IMR-90 (cell line): ENCODE measurements at regions not wholly inside any gene's neighbourhood (a gene's known extent, or its start where the extent isn't known, plus 50 kb on each side); places are given as distances from the start of the nearest gene placed in this dataset.
"Not testable (repeated sequence)": the region's sequence is repeated elsewhere in the genome, so short reads cannot be mapped to it uniquely, and the experiment has no call there.

Experiments
- ATAC-seq: fragments of 200-7000 bp; cut with Tn5 transposase; 2 replicates; pipeline ENCODE4 v1.9.1; 2020; ENCODE audit warnings: low read depth, mild to moderate bottlenecking, moderate library complexity
- BruUV-seq: library from RNA; stranded (reverse); fragments of 400-500 nt; replicated peaks from 2 replicates; lab custom pipeline; 2021; lab: Mats Ljungman, UMichigan
- CTCF ChIA-PET: fragments of 300-600 bp; formaldehyde crosslinking; extraction: SDS; loops from one replicate; lab custom pipeline; 2021; ENCODE audit warnings: antibody characterized with exemption; lab: Yijun Ruan, JAX
- POLR2A ChIA-PET: fragments of 300-600 bp; sonication (Branson Sonifier 250); formaldehyde crosslinking; loops from one replicate; lab custom pipeline; 2022; ENCODE audit warnings: antibody characterized with exemption; ENCODE audit not compliant: unreplicated experiment; lab: Charles Lee
- DNase-seq: peaks from one replicate; pipeline ENCODE4 v3.0.0; 2013
- H2AFZ ChIP-seq: replicated peaks from 2 replicates; pipeline ENCODE3; 2013; ENCODE audit warnings: low read length, mild to moderate bottlenecking; ENCODE audit not compliant: poor library complexity
- H2AK5ac ChIP-seq: 2 replicates; pipeline ENCODE4 v1.6.1; 2013; ENCODE audit warnings: low read depth, low read length, inconsistent platforms
- H2AK9ac ChIP-seq: replicated peaks from 2 replicates; pipeline ENCODE3; 2013; ENCODE audit warnings: mild to moderate bottlenecking, low read depth, low read length, moderate library complexity; ENCODE audit not compliant: poor library complexity
- H2BK120ac ChIP-seq: 2 replicates; pipeline ENCODE4 v1.6.1; 2013; ENCODE audit warnings: low read depth, low read length, inconsistent platforms
- H2BK15ac ChIP-seq: 3 replicates; pipeline ENCODE4 v1.6.1; 2013; ENCODE audit warnings: low read depth, low read length, inconsistent platforms
- H2BK20ac ChIP-seq: 2 replicates; pipeline ENCODE4 v1.6.1; 2013; ENCODE audit warnings: low read depth, mild to moderate bottlenecking, inconsistent platforms, low read length, moderate library complexity
- H2BK5ac ChIP-seq: 2 replicates; pipeline ENCODE4 v1.6.1; 2013; ENCODE audit warnings: mild to moderate bottlenecking, low read depth, low read length, inconsistent platforms; ENCODE audit not compliant: poor library complexity, severe bottlenecking
- H3K14ac ChIP-seq: replicated peaks from 2 replicates; pipeline ENCODE4 v1.6.1; 2013; ENCODE audit warnings: low read depth, low read length, inconsistent platforms
- H3K18ac ChIP-seq: 2 replicates; pipeline ENCODE4 v1.6.1; 2013; ENCODE audit warnings: low read depth, low read length, control low read depth
- H3K23ac ChIP-seq: 2 replicates; pipeline ENCODE4 v1.6.1; 2013; ENCODE audit warnings: low read depth, low read length, inconsistent platforms
- H3K27ac ChIP-seq: 2 replicates; pipeline ENCODE4 v1.5.1; 2013; ENCODE audit warnings: mild to moderate bottlenecking, control low read depth, low read length; ENCODE audit not compliant: insufficient read depth
- H3K27me3 ChIP-seq: 2 replicates; pipeline ENCODE4 v1.6.1; 2013; ENCODE audit warnings: low read length; ENCODE audit not compliant: control insufficient read depth, insufficient read depth
- H3K36me3 ChIP-seq: 2 replicates; pipeline ENCODE4 v1.6.1; 2013; ENCODE audit warnings: low read length, mixed read lengths; ENCODE audit not compliant: control insufficient read depth, insufficient read depth
- H3K4ac ChIP-seq: 2 replicates; pipeline ENCODE4 v1.6.1; 2013; ENCODE audit warnings: low read depth, low read length, inconsistent platforms
- H3K4me1 ChIP-seq: 2 replicates; pipeline ENCODE4 v1.6.1; 2013; ENCODE audit warnings: low read length, mixed read lengths; ENCODE audit not compliant: control insufficient read depth, insufficient read depth
- H3K4me2 ChIP-seq: 2 replicates; pipeline ENCODE4 v1.6.1; 2013; ENCODE audit warnings: low read depth, mild to moderate bottlenecking, control low read depth, low read length, moderate library complexity
- H3K4me3 ChIP-seq: 2 replicates; pipeline ENCODE4 v1.5.1; 2013; ENCODE audit warnings: low read depth, mild to moderate bottlenecking, control low read depth, low read length, moderate library complexity; ENCODE audit not compliant: insufficient read depth
- H3K56ac ChIP-seq: 2 replicates; pipeline ENCODE4 v1.6.1; 2013; ENCODE audit warnings: low read length, inconsistent platforms; ENCODE audit not compliant: insufficient read depth; ENCODE audit errors: extremely low read depth
- H3K79me1 ChIP-seq, 2 experiments: 2 replicates each; pipeline ENCODE4 v1.6.1; 2013; ENCODE audit warnings: low read length in 2 of 2, inconsistent platforms in 1 of 2, low read depth in 1 of 2
- H3K9ac ChIP-seq: 2 replicates; pipeline ENCODE4 v1.6.1; 2013; ENCODE audit warnings: low read depth, low read length, control low read depth
- H3K9me1 ChIP-seq: 2 replicates; pipeline ENCODE4 v1.6.1; 2013; ENCODE audit warnings: low read length, inconsistent platforms; ENCODE audit not compliant: insufficient read depth
- H3K9me3 ChIP-seq: 2 replicates; pipeline ENCODE4 v1.6.1; 2013; ENCODE audit warnings: low read length; ENCODE audit not compliant: control insufficient read depth, insufficient read depth
- H4K20me1 ChIP-seq: 2 replicates; pipeline ENCODE4 v1.6.1; 2013; ENCODE audit warnings: low read length, inconsistent platforms; ENCODE audit not compliant: insufficient read depth
- H4K5ac ChIP-seq: 2 replicates; pipeline ENCODE4 v1.6.1; 2013; ENCODE audit warnings: mild to moderate bottlenecking, low read depth, low read length, control low read depth
- H4K8ac ChIP-seq, 2 experiments: 2 replicates each; pipeline ENCODE4 v1.6.1; 2013; ENCODE audit warnings: low read depth in 2 of 2, low read length in 2 of 2, control low read depth in 1 of 2, inconsistent platforms in 1 of 2
- H4K91ac ChIP-seq: 2 replicates; pipeline ENCODE4 v1.6.1; 2013; ENCODE audit warnings: low read depth, low read length, inconsistent platforms; ENCODE audit not compliant: insufficient read depth
- WGBS, 2 experiments: methylation state at CpG; one replicate each; pipeline versions ENCODE4 v1.1.5 to v1.1.7; 2013; ENCODE audit warnings: missing lambda C conversion rate in 2 of 2; ENCODE audit not compliant: insufficient read length in 1 of 2; ENCODE audit errors: extremely low coverage in 2 of 2; 5-methylcytosine and 5-hydroxymethylcytosine counted together
- dilution Hi-C: fragments of 300-500 bp; cut with HindIII; formaldehyde crosslinking; loops from one replicate; pipeline ENCODE4 v1.14.3; 2018; ENCODE audit warnings: low sequenced_read_pairs; ENCODE audit not compliant: unreplicated experiment
- in situ Hi-C: fragments of 300-500 bp; cut with MboI; formaldehyde crosslinking; loops from 3 replicates; pipeline ENCODE4 v1.14.3; 2019; ENCODE audit warnings: low sequenced_read_pairs, inconsistent platforms, mixed read lengths
- intact Hi-C: fragments of 100-400 bp; cut with micrococcal nuclease; formaldehyde crosslinking; loops from 2 replicates; pipeline ENCODE4 v1.10.0; 2022

GRCh38 chr6:144505214-144505613 lies 220.1 kb downstream of the UTRN start:
- H3K4me3 ChIP-seq, H3K23ac ChIP-seq, H3K4me2 ChIP-seq, H3K36me3 ChIP-seq, H2AFZ ChIP-seq, H4K20me1 ChIP-seq, H3K9me3 ChIP-seq, H2AK5ac ChIP-seq, intact Hi-C loops, H3K27ac ChIP-seq, H4K5ac ChIP-seq, H3K79me1 ChIP-seq, H2AK9ac ChIP-seq, dilution Hi-C loops, H3K14ac ChIP-seq, BruUV-seq, CTCF ChIA-PET, H3K4ac ChIP-seq, H2BK120ac ChIP-seq, H4K91ac ChIP-seq, H2BK15ac ChIP-seq, ATAC-seq, DNase-seq, H3K4me1 ChIP-seq, H3K27me3 ChIP-seq, in situ Hi-C loops, POLR2A ChIA-PET, H2BK20ac ChIP-seq, H3K9me1 ChIP-seq, H3K9ac ChIP-seq, H3K18ac ChIP-seq, H2BK5ac ChIP-seq, H4K8ac ChIP-seq, H3K56ac ChIP-seq: not testable (repeated sequence)
- no CpG with 5 or more reads among the region's 4 CpGs for WGBS, 2 experiments

- H4K5ac ChIP-seq, H2AK9ac ChIP-seq, H2BK5ac ChIP-seq, H3K4me3 ChIP-seq, DNase-seq, H3K27me3 ChIP-seq, H2BK20ac ChIP-seq, H3K4me1 ChIP-seq, H3K36me3 ChIP-seq, ATAC-seq, H4K91ac ChIP-seq, H3K56ac ChIP-seq, H3K9me1 ChIP-seq, intact Hi-C loops, H4K20me1 ChIP-seq, H3K18ac ChIP-seq, CTCF ChIA-PET, H2AFZ ChIP-seq, in situ Hi-C loops, H4K8ac ChIP-seq, dilution Hi-C loops, H3K27ac ChIP-seq, H3K4ac ChIP-seq, H3K14ac ChIP-seq, H3K9ac ChIP-seq, H3K4me2 ChIP-seq, POLR2A ChIA-PET, BruUV-seq, H2AK5ac ChIP-seq, H3K23ac ChIP-seq, H2BK120ac ChIP-seq, H2BK15ac ChIP-seq, H3K79me1 ChIP-seq, H3K9me3 ChIP-seq: not testable (repeated sequence)
- no CpG with 5 or more reads among the region's 3 CpGs for WGBS, 2 experiments
Observed at GRCh38 chr6:144506051-144506450, 220.9 kb downstream of the UTRN start.
